GM19023 (cell line): ENCODE measurements at regions not wholly inside any gene's neighbourhood (a gene's known extent, or its start where the extent isn't known, plus 50 kb on each side); places are given as distances from the start of the nearest gene placed in this dataset.

Source experiments
- ATAC-seq: cut with Tn5 transposase; IDR thresholded peaks from one replicate; pipeline ENCODE4 v1.9.1; 2021; ENCODE audit warnings: mild to moderate bottlenecking, moderate library complexity; ENCODE audit not compliant: unreplicated experiment

DNA sequence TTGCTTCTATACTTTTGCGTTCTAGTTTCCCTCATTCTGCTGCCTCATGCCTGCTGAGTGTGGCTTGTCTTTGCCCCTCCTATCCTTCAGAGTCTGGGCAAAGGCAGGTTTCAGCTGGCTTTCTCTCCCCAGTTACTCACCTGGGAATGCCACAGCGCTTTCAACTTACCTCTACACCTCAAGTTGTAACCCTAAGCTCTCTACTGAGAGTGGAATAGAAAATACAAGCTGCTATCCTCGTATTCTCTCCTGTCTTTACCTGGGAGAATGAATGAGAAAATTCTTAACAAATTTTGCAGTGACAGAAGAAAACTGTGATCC lies 316.3 kb upstream of the KLF12 start:
- ATAC-seq: no peak

DNA sequence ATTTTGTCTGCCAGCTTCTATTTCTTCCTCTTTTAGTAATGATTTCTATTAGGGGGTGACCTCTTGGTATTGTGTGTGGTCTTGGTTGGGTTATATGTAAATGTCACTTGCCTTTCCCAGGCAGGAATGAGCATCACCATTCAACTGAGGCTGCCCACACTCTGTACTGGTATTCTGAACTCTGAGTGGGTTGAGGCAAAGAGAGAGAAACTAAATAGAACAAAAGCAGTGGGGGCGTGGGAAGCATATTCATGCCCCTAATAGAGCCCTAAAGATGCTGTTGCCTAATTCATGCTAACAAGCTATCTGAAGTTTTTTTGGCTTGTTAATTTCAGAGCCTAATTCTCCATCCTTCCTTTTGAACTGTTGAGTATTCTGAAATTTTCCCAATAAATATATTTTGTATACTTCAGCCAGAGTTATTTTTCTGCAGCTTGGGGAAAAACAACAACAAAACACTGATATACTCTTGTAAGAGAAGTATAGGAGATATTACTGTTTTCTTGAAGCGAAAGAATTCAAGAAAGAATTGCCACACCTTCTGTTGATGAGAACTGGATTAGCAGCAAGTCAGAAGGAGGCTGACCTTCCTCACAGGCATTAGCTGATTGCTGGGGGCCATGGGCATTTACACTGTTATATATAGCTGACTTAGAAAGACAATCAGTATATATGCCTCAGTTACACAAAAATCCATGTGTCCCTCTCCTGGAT lies 315.8 kb upstream of the KLF12 start:
- ATAC-seq: no peak

- no peak for ATAC-seq
Measured at GRCh38 chr13:74444864-74445479, 310.8 kb upstream of the KLF12 start.

GRCh38 chr13:74444161-74444571 lies 310.0 kb upstream of the KLF12 start:
- no peak for ATAC-seq

DNA sequence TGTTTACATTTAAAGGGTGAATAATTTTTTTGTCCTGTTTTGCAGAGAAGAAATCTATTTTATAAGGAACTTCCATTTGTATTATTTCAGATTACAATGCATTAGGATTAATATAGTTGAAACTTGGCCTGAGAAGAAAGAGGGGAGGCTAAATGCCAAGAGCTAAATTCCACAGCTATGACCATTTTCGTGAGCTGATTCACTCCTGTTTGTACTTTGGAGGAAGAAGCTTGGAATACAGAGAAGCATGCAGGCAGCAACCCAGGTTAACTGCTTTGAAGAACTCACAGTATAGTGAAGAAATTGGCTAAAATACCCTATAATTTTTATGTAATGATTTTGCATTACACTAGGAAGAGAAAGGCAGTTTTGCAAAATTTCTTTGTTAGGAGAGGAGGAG lies 309.4 kb upstream of the KLF12 start:
- ATAC-seq: no peak

- ATAC-seq: no peak
Measured at GRCh38 chr13:74442751-74443150, 308.5 kb upstream of the KLF12 start.

DNA sequence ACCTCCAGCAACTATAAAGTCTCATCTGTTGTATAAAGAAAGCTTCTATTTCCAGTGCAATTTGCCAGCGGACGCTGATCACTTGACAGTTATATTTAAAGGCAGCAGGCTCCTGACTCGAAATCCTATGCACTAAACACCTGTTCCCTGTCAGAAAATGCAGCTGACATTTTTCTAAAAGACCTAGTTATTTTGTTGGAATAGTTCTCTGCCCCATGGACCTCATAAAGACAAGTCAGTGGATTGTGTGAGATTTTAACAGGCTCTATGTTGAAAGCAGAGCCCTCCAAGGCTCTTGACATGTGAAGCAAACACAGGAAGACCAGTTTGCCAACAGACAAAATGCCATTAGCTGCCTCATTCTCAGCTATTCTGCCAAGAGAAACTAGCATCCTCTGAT lies 304.7 kb upstream of the KLF12 start:
- ATAC-seq: no peak

DNA sequence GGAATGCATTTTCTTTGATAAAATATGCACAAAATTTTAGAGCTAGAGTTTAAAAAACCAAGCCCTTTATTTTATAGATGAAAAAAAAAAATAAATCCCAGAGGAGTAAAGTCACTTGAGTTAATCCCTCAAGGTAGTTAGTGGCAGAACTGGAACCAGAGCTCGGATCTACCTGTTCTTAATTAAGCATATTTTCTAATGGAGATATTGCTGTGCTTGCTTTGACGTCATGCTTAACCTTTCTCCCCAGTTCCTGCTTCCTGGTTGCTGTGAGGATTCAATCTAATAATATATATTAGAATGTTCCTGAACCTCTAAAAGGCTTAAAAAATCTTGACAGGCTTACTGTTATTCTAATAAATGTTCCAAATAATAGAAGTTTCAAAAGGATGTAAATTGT lies 300.6 kb upstream of the KLF12 start:
- ATAC-seq: no peak

- no peak for ATAC-seq
Measured at GRCh38 chr13:74424455-74424854, 290.3 kb upstream of the KLF12 start.

- ATAC-seq: no peak
Measured at GRCh38 chr13:74423434-74423833, 289.2 kb upstream of the KLF12 start.

- ATAC-seq: no peak
Measured at GRCh38 chr13:74414458-74414857, 280.3 kb upstream of the KLF12 start.

DNA sequence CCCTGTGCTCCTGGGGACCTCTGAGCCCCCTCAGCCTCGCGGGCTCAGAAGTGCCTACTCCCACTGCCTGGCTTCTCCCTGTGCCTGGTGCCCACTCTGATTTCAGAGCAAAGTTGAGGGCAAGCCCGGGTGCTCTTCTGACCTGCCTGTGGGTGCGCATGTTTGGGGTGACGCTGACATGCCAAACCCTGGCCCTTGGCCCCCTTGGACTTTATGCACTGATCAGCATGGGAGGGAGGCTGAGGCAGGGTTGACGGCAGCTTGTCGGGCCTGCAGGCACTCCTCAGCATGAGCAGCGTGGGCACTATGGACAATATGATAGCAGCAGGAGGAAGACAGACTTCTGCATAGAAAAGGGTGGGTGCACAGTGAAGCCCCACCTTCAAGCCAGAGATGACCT lies 279.3 kb upstream of the KLF12 start:
- ATAC-seq: no peak

- no peak for ATAC-seq
Measured at GRCh38 chr13:74409551-74409950, 275.3 kb upstream of the KLF12 start.

DNA sequence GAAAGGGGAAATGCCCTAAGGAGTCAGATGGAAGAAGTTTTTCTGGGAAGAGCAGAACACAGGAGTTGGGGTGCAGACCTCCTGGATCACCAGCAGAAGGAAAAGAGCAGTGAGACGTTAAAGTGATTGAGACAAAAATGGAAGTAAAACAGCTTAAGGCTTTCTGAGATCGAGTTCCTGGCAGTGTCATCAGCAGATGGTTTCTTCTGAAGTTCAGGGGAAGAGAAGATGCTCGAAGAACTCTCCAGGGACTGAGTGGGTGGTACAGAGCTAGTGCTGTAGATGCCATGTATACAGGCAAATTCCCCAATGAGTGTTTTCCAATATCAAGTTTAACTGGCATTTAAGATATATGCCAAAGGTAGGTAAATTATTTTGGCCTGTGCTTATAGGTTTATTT lies 272.2 kb upstream of the KLF12 start:
- ATAC-seq: no peak

DNA sequence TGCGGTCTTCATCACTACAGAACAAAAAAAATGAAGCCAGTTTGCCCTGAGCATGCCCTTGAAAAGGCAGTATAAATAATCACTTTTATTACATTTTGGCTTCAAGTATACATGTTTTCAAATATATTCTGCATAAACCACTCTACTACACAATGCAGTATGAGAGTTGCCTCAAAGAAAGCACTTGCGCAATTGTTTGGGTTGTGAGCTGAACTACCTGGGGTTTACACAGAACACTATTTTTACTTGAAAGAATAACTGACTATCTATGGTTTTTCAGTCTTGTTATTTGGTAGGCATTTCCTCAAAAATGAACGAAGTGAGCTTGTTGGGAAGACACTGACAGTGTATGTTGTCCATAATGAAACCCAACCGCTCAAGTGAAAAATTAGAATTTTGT lies 264.4 kb upstream of the KLF12 start:
- ATAC-seq: no peak

GRCh38 chr13:74389056-74389455 lies 254.9 kb upstream of the KLF12 start:
- no peak for ATAC-seq

DNA sequence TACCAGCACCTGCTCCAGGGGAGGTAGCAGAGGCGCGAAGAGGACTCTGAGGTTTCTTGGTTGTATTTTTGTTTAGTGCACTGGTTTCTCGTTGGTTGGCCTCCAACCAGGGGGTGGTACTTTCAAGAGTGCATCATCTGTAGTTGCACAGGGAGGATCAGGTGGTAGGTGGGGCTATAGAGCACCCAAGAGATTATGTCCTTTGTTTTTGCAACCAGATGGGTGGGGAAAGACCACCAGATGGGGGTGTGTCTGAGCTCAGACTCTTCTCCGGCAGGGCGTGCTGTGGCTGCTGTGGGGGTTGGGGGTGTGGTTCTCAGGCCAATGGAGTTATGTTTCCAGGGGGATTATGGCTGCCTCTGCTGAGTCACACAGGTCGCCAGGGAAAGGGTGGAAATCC lies 254.4 kb upstream of the KLF12 start:
- ATAC-seq: no peak

GRCh38 chr13:74372511-74372910 lies 238.3 kb upstream of the KLF12 start:
- no peak for ATAC-seq

DNA sequence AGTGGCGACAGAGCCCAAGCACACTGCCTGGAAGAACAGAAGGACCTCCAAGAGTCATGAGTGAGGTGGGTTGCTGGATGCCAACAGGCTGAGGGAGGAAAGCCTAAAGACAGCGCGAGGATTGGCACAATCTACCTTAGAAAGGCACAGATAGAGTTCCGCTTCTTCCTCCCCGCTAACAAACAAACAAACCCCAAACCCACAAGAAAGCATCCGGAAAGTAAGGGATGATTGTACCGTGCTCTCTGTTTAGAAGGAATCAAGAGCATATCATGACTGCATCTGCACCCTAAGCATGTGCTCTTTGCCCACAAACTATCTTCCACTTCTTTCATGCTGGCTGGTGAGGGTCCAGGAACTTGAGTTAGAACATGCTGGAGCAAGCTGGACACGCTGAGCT lies 233.0 kb upstream of the KLF12 start:
- no peak for ATAC-seq

GRCh38 chr13:74361274-74361673 lies 227.1 kb upstream of the KLF12 start:
- ATAC-seq: no peak

DNA sequence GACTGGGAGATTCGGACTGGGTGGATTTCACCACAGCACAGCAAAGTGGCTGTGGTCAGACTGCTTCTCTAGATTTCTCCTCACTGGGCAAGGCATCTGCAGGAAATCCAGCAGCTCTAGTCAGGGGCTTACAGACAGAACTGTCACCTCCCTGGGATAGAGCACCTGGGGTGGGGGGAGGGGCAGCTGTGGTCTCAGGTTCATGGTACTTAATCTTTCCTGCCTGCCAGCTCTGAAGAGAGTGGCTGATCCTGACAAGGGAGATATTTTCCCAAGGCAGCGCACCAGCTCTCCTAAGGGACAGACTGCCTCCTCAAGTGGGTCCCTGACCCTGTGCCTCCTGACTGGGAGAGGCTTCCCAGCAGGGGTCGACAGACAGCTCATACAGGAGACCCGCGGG lies 212.8 kb upstream of the KLF12 start:
- no peak for ATAC-seq

- ATAC-seq: no peak
Measured at GRCh38 chr13:74338341-74338740, 204.1 kb upstream of the KLF12 start.

- no peak for ATAC-seq
Measured at GRCh38 chr13:74336546-74336945, 202.3 kb upstream of the KLF12 start.
